Thoracic aorta (tissue), 2 donors: ENCODE measurements at regions not wholly inside any gene's neighbourhood (a gene's known extent, or its start where the extent isn't known, plus 50 kb on each side); places are given as distances from the start of the nearest gene placed in this dataset.

ENCODE experiments used
- ATAC-seq: fragments of 150-250 bp; one replicate; pipeline ENCODE4 v1.8.0; 2017; ENCODE audit warnings: low read depth; ENCODE audit not compliant: insufficient number of reproducible peaks, low FRiP score
- DNase-seq: peaks from one replicate; pipeline ENCODE4 v3.0.0-alpha.2; 2020; ENCODE audit warnings: low spot score
- H3K27ac ChIP-seq, 2 donors: fragments of 200-600 bp; sonication (generic); 1 replicate in 1 of 2; 2 replicates in 1 of 2; pipeline ENCODE4 v1.5.1; 2016; ENCODE audit warnings: mild to moderate bottlenecking in 2 of 2, moderate library complexity in 2 of 2
- H3K27me3 ChIP-seq: fragments of 200-600 bp; sonication (generic); replicated peaks from 2 replicates; pipeline ENCODE4 v1.6.0; 2016; ENCODE audit warnings: mild to moderate bottlenecking; ENCODE audit not compliant: insufficient read depth
- H3K36me3 ChIP-seq: fragments of 200-600 bp; sonication (generic); one replicate; pipeline ENCODE4 v1.5.1; 2016
- H3K4me1 ChIP-seq, 2 donors: fragments of 200-600 bp; sonication (generic); 1 replicate in 1 of 2; 2 replicates in 1 of 2; pipeline versions ENCODE4 v1.5.1 to v1.6.0; 2016; ENCODE audit warnings: low read depth in 2 of 2, mild to moderate bottlenecking in 1 of 2; ENCODE audit not compliant: control insufficient read depth in 1 of 2
- H3K4me3 ChIP-seq: fragments of 200-600 bp; sonication (generic); 2 replicates; pipeline ENCODE4 v1.5.1; 2016; ENCODE audit warnings: mild to moderate bottlenecking
- H3K9me3 ChIP-seq: fragments of 200-600 bp; sonication (generic); 2 replicates; pipeline ENCODE4 v1.5.1; 2016
- TF ChIP-seq, protein P1 (sequence below): fragments of 200-600 bp; sonication (generic); IDR thresholded peaks from one replicate; pipeline ENCODE4 v1.5.1; 2019; ENCODE audit warnings: antibody characterized with exemption

- no peaks in the 10 kb centered on the region for H3K9me3 ChIP-seq
- peaks cover 3 to 26% of the 10 kb centered on the region in 2 donors for H3K4me1 ChIP-seq
- no peak overlapping the region for H3K4me3 ChIP-seq
- ATAC-seq (no peak), DNase-seq (no peak)
- no peak overlapping the region for H3K27ac ChIP-seq
- no peaks in the 10 kb centered on the region for H3K27me3 ChIP-seq
- TF ChIP-seq, protein P1, sequence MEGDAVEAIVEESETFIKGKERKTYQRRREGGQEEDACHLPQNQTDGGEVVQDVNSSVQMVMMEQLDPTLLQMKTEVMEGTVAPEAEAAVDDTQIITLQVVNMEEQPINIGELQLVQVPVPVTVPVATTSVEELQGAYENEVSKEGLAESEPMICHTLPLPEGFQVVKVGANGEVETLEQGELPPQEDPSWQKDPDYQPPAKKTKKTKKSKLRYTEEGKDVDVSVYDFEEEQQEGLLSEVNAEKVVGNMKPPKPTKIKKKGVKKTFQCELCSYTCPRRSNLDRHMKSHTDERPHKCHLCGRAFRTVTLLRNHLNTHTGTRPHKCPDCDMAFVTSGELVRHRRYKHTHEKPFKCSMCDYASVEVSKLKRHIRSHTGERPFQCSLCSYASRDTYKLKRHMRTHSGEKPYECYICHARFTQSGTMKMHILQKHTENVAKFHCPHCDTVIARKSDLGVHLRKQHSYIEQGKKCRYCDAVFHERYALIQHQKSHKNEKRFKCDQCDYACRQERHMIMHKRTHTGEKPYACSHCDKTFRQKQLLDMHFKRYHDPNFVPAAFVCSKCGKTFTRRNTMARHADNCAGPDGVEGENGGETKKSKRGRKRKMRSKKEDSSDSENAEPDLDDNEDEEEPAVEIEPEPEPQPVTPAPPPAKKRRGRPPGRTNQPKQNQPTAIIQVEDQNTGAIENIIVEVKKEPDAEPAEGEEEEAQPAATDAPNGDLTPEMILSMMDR, result no peak
- no peaks in the 10 kb centered on the region for H3K36me3 ChIP-seq
These were observed 744.5 kb upstream of the FAM241A start for GRCh38 chr4:111400741-111401140.

DNA sequence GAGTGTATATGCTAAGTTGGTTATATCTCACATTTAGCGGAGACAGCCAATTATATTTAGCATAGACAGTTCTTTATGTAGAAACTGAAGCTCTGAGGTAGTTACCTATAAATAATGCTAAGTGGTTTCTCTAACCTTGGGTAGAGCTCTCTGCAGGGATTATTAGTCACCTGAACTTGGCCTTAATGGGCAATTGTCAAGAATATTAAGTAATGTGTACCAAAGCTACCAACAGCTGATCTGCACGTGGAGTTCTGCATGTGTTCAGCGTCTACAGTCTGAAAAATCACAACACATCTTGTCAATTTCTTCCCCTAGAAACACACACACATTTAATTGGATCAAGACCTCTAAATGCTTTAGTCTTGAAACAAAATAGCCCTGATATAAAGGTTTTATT is 740.6 kb upstream of the FAM241A start:
- H3K9me3 ChIP-seq, result no peaks in the 10 kb centered on the region
- H3K4me3 ChIP-seq, result no peak overlapping the region
- DNase-seq (no peak), ATAC-seq (no peak)
- peaks cover 3 to 22% of the 10 kb centered on the region in 2 donors for H3K4me1 ChIP-seq
- H3K27me3 ChIP-seq, result no peaks in the 10 kb centered on the region
- H3K36me3 ChIP-seq, result no peaks in the 10 kb centered on the region
- TF ChIP-seq, protein P1, result no peak
- no peak overlapping the region for H3K27ac ChIP-seq

DNA sequence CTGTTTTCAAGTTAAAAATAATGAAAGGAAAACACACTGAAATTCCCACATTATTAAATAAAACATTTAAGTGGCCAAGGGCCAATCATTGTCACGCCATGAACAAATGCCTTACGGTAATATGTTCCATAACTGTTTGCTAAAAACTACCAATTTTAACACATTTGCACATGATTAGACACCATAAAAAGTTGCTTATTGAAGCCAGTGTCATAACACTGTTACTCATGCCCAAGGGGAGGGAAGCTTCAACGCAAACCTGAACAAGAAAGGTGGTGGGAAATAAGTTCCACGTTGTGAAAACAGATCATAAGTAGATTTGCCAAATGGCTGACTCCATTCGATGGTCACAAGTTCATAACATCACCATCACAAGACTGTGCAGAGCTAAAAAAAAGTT is 739.3 kb upstream of the FAM241A start:
- Histone ChIP-seq H3K27ac (no peak overlapping the region), H3K36me3 (no peaks in the 10 kb centered on the region), H3K27me3 (no peaks in the 10 kb centered on the region), H3K4me3 (no peak overlapping the region), H3K4me1 (peaks cover 3 to 15% of the 10 kb centered on the region in 2 donors), H3K9me3 (no peaks in the 10 kb centered on the region)
- ATAC-seq, result no peak
- DNase-seq, result no peak
- TF ChIP-seq, protein P1, result no peak

DNA sequence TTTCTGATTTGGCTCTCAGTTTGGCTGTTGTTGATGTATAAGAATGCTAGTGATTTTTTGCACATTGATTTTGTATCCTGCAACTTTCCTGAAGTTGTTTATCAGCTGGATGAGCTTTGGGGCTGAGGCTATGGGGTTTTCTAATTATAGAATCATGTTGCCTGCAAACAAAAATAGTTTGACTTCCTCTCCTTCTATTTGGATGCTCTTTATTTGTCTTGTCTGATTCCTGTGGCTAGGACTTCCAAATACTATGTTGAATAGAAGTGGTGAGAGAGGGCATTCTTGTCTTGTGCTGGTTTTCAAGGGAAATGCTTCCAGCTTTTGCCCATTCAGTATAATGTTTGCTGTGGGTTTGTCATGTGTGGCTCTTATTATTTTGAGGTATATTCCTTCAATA is 734.7 kb upstream of the FAM241A start:
- DNase-seq (no peak), ATAC-seq (no peak)
- Histone ChIP-seq H3K27me3 (no peaks in the 10 kb centered on the region), H3K27ac (no peak overlapping the region), H3K4me1 (peaks cover 2 to 3% of the 10 kb centered on the region in 2 donors), H3K36me3 (no peaks in the 10 kb centered on the region), H3K4me3 (no peak overlapping the region), H3K9me3 (no peaks in the 10 kb centered on the region)
- TF ChIP-seq, protein P1, result no peak

- H3K4me3 ChIP-seq, result no peak overlapping the region
- H3K36me3 ChIP-seq, result no peaks in the 10 kb centered on the region
- no peak for ATAC-seq
- H3K27ac ChIP-seq, result no peak overlapping the region
- H3K27me3 ChIP-seq, result no peaks in the 10 kb centered on the region
- no peaks in the 10 kb centered on the region for H3K9me3 ChIP-seq
- DNase-seq, result no peak
- TF ChIP-seq, protein P1, result no peak
- H3K4me1 ChIP-seq, result no peaks in the 10 kb centered on the region
These were observed 727.7 kb upstream of the FAM241A start for GRCh38 chr4:111417521-111417920.
